B cell (primary cell): ENCODE measurements at regions not wholly inside any gene's neighbourhood (a gene's known extent, or its start where the extent isn't known, plus 50 kb on each side); places are given as distances from the start of the nearest gene placed in this dataset.

Source experiments
- EZH2 ChIP-seq: IDR thresholded peaks from 2 replicates; pipeline ENCODE4 v1.6.1; 2012; ENCODE audit warnings: borderline replicate concordance, low read depth, mild to moderate bottlenecking, moderate library complexity, low read length; ENCODE audit not compliant: insufficient read depth, poor library complexity, severe bottlenecking
- TF ChIP-seq, protein P1 (sequence below): fragments of 200-600 bp; IDR thresholded peaks from one replicate; pipeline ENCODE4 v1.8.0; 2022; ENCODE audit warnings: antibody characterized with exemption, mild to moderate bottlenecking

GRCh38 chr6:170232186-170233002 lies 58.5 kb downstream of the DLL1 start:
- TF ChIP-seq, protein P1, sequence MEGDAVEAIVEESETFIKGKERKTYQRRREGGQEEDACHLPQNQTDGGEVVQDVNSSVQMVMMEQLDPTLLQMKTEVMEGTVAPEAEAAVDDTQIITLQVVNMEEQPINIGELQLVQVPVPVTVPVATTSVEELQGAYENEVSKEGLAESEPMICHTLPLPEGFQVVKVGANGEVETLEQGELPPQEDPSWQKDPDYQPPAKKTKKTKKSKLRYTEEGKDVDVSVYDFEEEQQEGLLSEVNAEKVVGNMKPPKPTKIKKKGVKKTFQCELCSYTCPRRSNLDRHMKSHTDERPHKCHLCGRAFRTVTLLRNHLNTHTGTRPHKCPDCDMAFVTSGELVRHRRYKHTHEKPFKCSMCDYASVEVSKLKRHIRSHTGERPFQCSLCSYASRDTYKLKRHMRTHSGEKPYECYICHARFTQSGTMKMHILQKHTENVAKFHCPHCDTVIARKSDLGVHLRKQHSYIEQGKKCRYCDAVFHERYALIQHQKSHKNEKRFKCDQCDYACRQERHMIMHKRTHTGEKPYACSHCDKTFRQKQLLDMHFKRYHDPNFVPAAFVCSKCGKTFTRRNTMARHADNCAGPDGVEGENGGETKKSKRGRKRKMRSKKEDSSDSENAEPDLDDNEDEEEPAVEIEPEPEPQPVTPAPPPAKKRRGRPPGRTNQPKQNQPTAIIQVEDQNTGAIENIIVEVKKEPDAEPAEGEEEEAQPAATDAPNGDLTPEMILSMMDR = no peak
- no peak for TF ChIP-seq EZH2
